ENCODE measurements at regions not wholly inside any gene's neighbourhood (a gene's known extent, or its start where the extent isn't known, plus 50 kb on each side); places are given as distances from the start of the nearest gene placed in this dataset.

DNA sequence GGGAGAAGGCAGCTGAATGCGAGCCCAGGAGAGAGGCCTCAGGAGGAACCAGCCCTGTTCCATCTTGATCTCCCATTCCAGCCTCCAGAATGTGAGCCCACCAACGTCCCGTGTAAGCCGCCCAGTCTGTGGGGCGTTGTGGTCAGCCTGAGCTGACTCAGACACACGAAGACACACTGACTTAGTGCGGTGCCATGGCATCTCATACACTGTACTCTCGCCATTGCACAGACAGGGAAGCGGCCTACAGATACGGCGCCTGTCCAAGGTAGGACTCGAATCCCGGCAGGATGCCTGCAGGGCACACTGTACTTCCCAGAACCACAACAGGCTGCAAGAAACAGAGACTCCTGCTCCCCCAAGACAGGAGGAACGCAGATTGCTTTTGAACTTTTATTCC, 179.6 kb downstream of the CTTN start:
- TF ChIP-seq EZH2 (IDR thresholded peaks at IDR 0.05; ENCODE audit: low read length, missing control alignments) = no peak
- no peak for TF ChIP-seq CTCF (conservative IDR thresholded peaks at IDR 0.05 in 1 of 2, IDR thresholded peaks at IDR 0.05 in 1 of 2; ENCODE audit: low read depth in 1 of 2, low read length in 2 of 2)
